Calu3 (cell line): ENCODE measurements at regions not wholly inside any gene's neighbourhood (a gene's known extent, or its start where the extent isn't known, plus 50 kb on each side); places are given as distances from the start of the nearest gene placed in this dataset.

Experiments
- BruUV-seq: library from RNA; stranded (reverse); fragments of 400-500 nt; replicated peaks from 2 replicates; lab custom pipeline; 2021; lab: Mats Ljungman, UMichigan
- CTCF ChIA-PET: fragments of 300-600 bp; sonication (Branson Sonifier 250); formaldehyde crosslinking; loops from one replicate; lab custom pipeline; 2022; ENCODE audit warnings: antibody characterized with exemption; lab: Charles Lee
- DNase-seq: peaks from one replicate; pipeline ENCODE4 v3.0.0; 2022
- H3K27ac Mint-ChIP-seq: one replicate; pipeline ENCODE4 v1.8.0; 2022; ENCODE audit warnings: mixed read lengths; ENCODE audit not compliant: unreplicated experiment
- H3K27me3 Mint-ChIP-seq: one replicate; pipeline ENCODE4 v1.8.0; 2022; ENCODE audit warnings: mixed read lengths; ENCODE audit not compliant: unreplicated experiment
- H3K36me3 Mint-ChIP-seq: one replicate; pipeline ENCODE4 v1.8.0; 2022; ENCODE audit warnings: mild to moderate bottlenecking, moderate library complexity, mixed read lengths; ENCODE audit not compliant: insufficient read depth, unreplicated experiment
- H3K4me1 Mint-ChIP-seq: one replicate; pipeline ENCODE4 v1.8.0; 2022; ENCODE audit warnings: mild to moderate bottlenecking, low read depth, mixed read lengths; ENCODE audit not compliant: unreplicated experiment
- H3K4me3 Mint-ChIP-seq: one replicate; pipeline ENCODE4 v1.8.0; 2022; ENCODE audit warnings: mild to moderate bottlenecking, low read depth, moderate library complexity, mixed read lengths; ENCODE audit not compliant: unreplicated experiment
- H3K9me3 Mint-ChIP-seq: one replicate; pipeline ENCODE4 v1.8.0; 2022; ENCODE audit warnings: low read depth, mixed read lengths; ENCODE audit not compliant: unreplicated experiment
- intact Hi-C: fragments of 100-400 bp; cut with micrococcal nuclease; formaldehyde crosslinking; loops from one replicate; pipeline ENCODE4 v1.10.0; 2022; ENCODE audit not compliant: unreplicated experiment
- TF ChIP-seq, protein P1 (sequence below): fragments of 200-600 bp; IDR thresholded peaks from one replicate; pipeline ENCODE4 v1.8.0; 2022; ENCODE audit warnings: antibody characterized with exemption; ENCODE audit not compliant: unreplicated experiment

DNA sequence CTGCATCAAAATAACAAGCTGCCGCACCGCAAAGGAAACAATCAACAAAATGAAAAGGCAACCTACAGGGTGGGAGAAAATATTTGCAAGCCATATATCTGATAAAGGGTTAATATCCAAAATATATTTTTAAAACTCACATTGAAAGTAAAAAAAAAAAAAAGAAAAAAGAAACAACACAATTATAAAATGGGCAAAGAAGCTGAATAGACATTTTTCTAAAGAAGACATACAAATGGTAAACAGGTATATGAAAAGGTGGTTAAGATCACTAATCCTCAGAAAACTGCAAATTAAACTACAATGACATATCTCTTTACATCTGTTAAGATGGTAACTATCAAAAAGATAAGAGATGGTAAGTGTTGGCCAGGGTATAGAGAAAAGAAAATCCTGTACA, 105.4 kb upstream of the LY86 start:
- Mint-ChIP-seq H3K4me1 (no peaks in the 10 kb centered on the region), H3K27ac (no peak overlapping the region), H3K36me3 (no peaks in the 10 kb centered on the region), H3K9me3 (no peaks in the 10 kb centered on the region), H3K27me3 (peaks cover 36% of the 10 kb centered on the region), H3K4me3 (no peak overlapping the region)
- DNase-seq: no peak
- no TSS peak for BruUV-seq
- CTCF ChIA-PET: no interaction called here
- intact Hi-C loops: no loop called here
- TF ChIP-seq, protein P1, sequence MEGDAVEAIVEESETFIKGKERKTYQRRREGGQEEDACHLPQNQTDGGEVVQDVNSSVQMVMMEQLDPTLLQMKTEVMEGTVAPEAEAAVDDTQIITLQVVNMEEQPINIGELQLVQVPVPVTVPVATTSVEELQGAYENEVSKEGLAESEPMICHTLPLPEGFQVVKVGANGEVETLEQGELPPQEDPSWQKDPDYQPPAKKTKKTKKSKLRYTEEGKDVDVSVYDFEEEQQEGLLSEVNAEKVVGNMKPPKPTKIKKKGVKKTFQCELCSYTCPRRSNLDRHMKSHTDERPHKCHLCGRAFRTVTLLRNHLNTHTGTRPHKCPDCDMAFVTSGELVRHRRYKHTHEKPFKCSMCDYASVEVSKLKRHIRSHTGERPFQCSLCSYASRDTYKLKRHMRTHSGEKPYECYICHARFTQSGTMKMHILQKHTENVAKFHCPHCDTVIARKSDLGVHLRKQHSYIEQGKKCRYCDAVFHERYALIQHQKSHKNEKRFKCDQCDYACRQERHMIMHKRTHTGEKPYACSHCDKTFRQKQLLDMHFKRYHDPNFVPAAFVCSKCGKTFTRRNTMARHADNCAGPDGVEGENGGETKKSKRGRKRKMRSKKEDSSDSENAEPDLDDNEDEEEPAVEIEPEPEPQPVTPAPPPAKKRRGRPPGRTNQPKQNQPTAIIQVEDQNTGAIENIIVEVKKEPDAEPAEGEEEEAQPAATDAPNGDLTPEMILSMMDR: no peak

DNA sequence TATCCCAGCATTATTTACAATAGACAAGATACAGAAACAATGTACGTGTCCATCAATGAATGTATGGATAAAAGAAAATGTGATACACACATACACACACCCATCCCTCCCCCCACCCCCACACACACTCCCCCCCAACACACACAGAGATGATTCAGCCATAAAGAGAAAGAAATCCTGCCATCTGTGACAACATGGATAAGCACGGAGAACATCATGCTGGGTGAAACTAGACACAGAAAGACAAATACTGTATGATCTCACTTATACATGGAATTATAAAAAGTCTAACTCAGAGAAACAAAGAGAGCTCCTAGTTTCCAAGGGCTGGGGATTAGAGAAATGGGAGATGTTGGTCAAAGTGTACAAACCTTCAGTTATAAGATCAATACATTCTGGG, 104.8 kb upstream of the LY86 start:
- TF ChIP-seq, protein P1: no peak
- no peaks in the 10 kb centered on the region for H3K4me1 Mint-ChIP-seq
- peaks cover 30% of the 10 kb centered on the region for H3K27me3 Mint-ChIP-seq
- intact Hi-C loops: no loop called here
- H3K36me3 Mint-ChIP-seq: no peaks in the 10 kb centered on the region
- H3K27ac Mint-ChIP-seq: no peak overlapping the region
- no TSS peak for BruUV-seq
- H3K9me3 Mint-ChIP-seq: no peaks in the 10 kb centered on the region
- CTCF ChIA-PET: no interaction called here
- no peak for DNase-seq
- H3K4me3 Mint-ChIP-seq: no peak overlapping the region

DNA sequence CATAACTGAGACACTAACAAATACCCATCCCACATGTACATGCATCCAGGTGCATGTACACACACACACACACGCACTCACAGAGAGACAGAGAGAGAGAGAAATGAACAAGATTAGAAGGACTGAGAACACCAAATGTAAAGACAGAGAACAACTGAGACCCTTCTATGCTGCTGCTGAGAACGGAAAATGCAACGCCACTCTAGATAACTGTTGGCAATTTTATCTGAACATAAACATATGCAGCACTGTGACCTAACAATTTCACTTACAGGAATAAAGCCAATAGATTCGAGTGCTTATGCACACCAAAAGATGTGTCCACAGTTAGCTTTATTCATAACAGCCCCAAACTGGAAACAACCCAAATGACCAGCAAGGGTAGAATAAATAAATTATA, 103.8 kb upstream of the LY86 start:
- peaks cover 21% of the 10 kb centered on the region for H3K27me3 Mint-ChIP-seq
- no peaks in the 10 kb centered on the region for H3K4me1 Mint-ChIP-seq
- no peak for DNase-seq
- no peak overlapping the region for H3K27ac Mint-ChIP-seq
- TF ChIP-seq, protein P1: no peak
- no peak overlapping the region for H3K4me3 Mint-ChIP-seq
- intact Hi-C loops: no loop called here
- no peaks in the 10 kb centered on the region for H3K9me3 Mint-ChIP-seq
- no peaks in the 10 kb centered on the region for H3K36me3 Mint-ChIP-seq
- CTCF ChIA-PET: no interaction called here
- no TSS peak for BruUV-seq

DNA sequence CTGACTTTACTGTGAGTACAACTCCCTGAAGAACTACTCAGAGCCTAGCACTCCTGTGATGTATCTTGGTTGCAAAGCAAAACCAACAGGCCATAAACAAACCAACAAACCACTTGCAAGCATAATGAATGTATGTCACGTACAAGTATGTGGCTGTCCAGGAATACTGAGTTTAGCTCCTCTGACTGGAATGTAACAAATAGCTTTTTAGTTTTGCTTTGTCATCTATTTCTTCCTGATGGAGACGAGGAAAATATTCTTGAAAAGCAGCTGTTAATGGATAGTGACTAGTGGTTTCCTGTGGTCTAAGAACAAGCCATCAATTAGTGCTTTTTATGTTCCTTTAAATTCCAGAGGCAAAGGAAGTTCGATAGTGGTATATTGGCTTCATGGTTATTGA, 101.9 kb upstream of the LY86 start:
- intact Hi-C loops: no loop called here
- no peaks in the 10 kb centered on the region for H3K36me3 Mint-ChIP-seq

More for the DNA sequence above, 101.9 kb upstream of the LY86 start:
- H3K4me1 Mint-ChIP-seq: no peaks in the 10 kb centered on the region
- H3K27me3 Mint-ChIP-seq: peaks cover 15% of the 10 kb centered on the region
- no peak overlapping the region for H3K4me3 Mint-ChIP-seq
- TF ChIP-seq, protein P1: no peak
- no peaks in the 10 kb centered on the region for H3K9me3 Mint-ChIP-seq
- BruUV-seq: no TSS peak
- CTCF ChIA-PET: interaction anchor here (0.6 kb wide), 1 partner anchor 476 kb away, joined by 5 read pairs; no protein-coding TSS in a partner anchor
- no peak for DNase-seq
- H3K27ac Mint-ChIP-seq: no peak overlapping the region
